Neuronal stem cell (in vitro differentiated cells): ENCODE measurements at regions not wholly inside any gene's neighbourhood (a gene's known extent, or its start where the extent isn't known, plus 50 kb on each side); places are given as distances from the start of the nearest gene placed in this dataset.

Experiments used
- DNase-seq: peaks from one replicate; pipeline ENCODE4 v3.0.0-alpha.2; 2013; ENCODE audit warnings: low spot score
- H2AFZ ChIP-seq: one replicate; pipeline ENCODE4 v1.6.1; 2013; ENCODE audit warnings: mild to moderate bottlenecking, low read length, inconsistent platforms
- H2AK5ac ChIP-seq: 2 replicates; pipeline ENCODE4 v1.6.1; 2013; ENCODE audit warnings: low read depth, mild to moderate bottlenecking, inconsistent platforms, low read length, moderate library complexity, mixed read lengths
- H2BK120ac ChIP-seq: 2 replicates; pipeline ENCODE4 v1.6.1; 2013; ENCODE audit warnings: low read depth, mild to moderate bottlenecking, inconsistent platforms, low read length, moderate library complexity, mixed read lengths
- H2BK12ac ChIP-seq: one replicate; pipeline ENCODE4 v1.6.1; 2013; ENCODE audit warnings: low read length, inconsistent platforms
- H2BK15ac ChIP-seq: 2 replicates; pipeline ENCODE4 v1.6.1; 2013; ENCODE audit warnings: mild to moderate bottlenecking, low read length, inconsistent platforms, mixed read lengths
- H2BK5ac ChIP-seq: one replicate; pipeline ENCODE4 v1.6.1; 2013; ENCODE audit warnings: inconsistent platforms, mild to moderate bottlenecking, low read length, moderate library complexity
- H3K14ac ChIP-seq: one replicate; pipeline ENCODE4 v1.6.1; 2013; ENCODE audit warnings: low read length, inconsistent platforms
- H3K18ac ChIP-seq: 2 replicates; pipeline ENCODE4 v1.6.1; 2013; ENCODE audit warnings: low read length, inconsistent platforms
- H3K23ac ChIP-seq: 2 replicates; pipeline ENCODE4 v1.6.1; 2013; ENCODE audit warnings: low read depth, mild to moderate bottlenecking, mixed read lengths, low read length, inconsistent platforms; ENCODE audit not compliant: poor library complexity
- H3K27ac ChIP-seq: replicated peaks from 3 replicates; pipeline ENCODE4 v1.5.1; 2013; ENCODE audit warnings: low read length, inconsistent platforms
- H3K27me3 ChIP-seq, 3 experiments: 2 replicates each; pipeline ENCODE4 v1.6.1; 2013; ENCODE audit warnings: low read length in 3 of 3, mild to moderate bottlenecking in 2 of 3, inconsistent platforms in 1 of 3, low read depth in 1 of 3, mixed read lengths in 1 of 3, moderate library complexity in 1 of 3; ENCODE audit not compliant: control insufficient read depth in 3 of 3, insufficient read depth in 3 of 3
- H3K36me3 ChIP-seq, 2 donors: replicated peaks in 1 of 2; 2 replicates each; pipeline ENCODE4 v1.6.1; 2013; ENCODE audit warnings: low read length in 2 of 2; ENCODE audit not compliant: control insufficient read depth in 2 of 2, insufficient read depth in 2 of 2
- H3K4ac ChIP-seq: 2 replicates; pipeline ENCODE4 v1.6.1; 2013; ENCODE audit warnings: inconsistent platforms, mild to moderate bottlenecking, low read length, moderate library complexity
- H3K4me1 ChIP-seq, 2 donors: 1 replicate in 1 of 2; 2 replicates in 1 of 2; pipeline ENCODE4 v1.6.1; 2013; ENCODE audit warnings: low read length in 2 of 2, low read depth in 1 of 2; ENCODE audit not compliant: control insufficient read depth in 2 of 2, insufficient read depth in 1 of 2
- H3K4me2 ChIP-seq: one replicate; pipeline ENCODE4 v1.6.1; 2013; ENCODE audit warnings: mild to moderate bottlenecking, low read length, inconsistent platforms; ENCODE audit not compliant: insufficient read depth, poor library complexity, severe bottlenecking
- H3K4me3 ChIP-seq, 2 donors: 2 replicates each; pipeline ENCODE4 v1.5.1; 2013; ENCODE audit warnings: low read length in 2 of 2, mild to moderate bottlenecking in 2 of 2, inconsistent platforms in 1 of 2, moderate library complexity in 1 of 2
- H3K79me1 ChIP-seq: one replicate; pipeline ENCODE4 v1.6.1; 2013; ENCODE audit warnings: low read depth, mild to moderate bottlenecking, inconsistent platforms, low read length, moderate library complexity
- H3K9ac ChIP-seq: one replicate; pipeline ENCODE4 v1.6.1; 2013; ENCODE audit warnings: mild to moderate bottlenecking, low read depth, low read length, inconsistent platforms; ENCODE audit not compliant: poor library complexity
- H3K9me3 ChIP-seq, 2 donors: replicated peaks in 1 of 2; 2 replicates each; pipeline versions ENCODE3 to v1.6.1; 2013; ENCODE audit warnings: low read length in 2 of 2, mild to moderate bottlenecking in 2 of 2, inconsistent platforms in 1 of 2, low read depth in 1 of 2, mixed read lengths in 1 of 2, moderate library complexity in 1 of 2; ENCODE audit not compliant: control insufficient read depth in 2 of 2, insufficient read depth in 1 of 2
- H4K8ac ChIP-seq: one replicate; pipeline ENCODE4 v1.6.1; 2013; ENCODE audit warnings: low read depth, mild to moderate bottlenecking, inconsistent platforms, low read length, moderate library complexity
- H4K91ac ChIP-seq: one replicate; pipeline ENCODE4 v1.6.1; 2013; ENCODE audit warnings: low read length, low read depth, mild to moderate bottlenecking, inconsistent platforms; ENCODE audit not compliant: poor library complexity
- WGBS, 2 donors: extraction: QIAGEN DNeasy Blood & Tissue Kit; methylation state at CpG; one replicate each; pipeline ENCODE4 v1.1.7; 2013; ENCODE audit warnings: missing lambda C conversion rate in 2 of 2, mixed read lengths in 1 of 2; ENCODE audit not compliant: insufficient read length in 2 of 2, insufficient replicate concordance in 1 of 2; ENCODE audit errors: extremely low coverage in 2 of 2; 5-methylcytosine and 5-hydroxymethylcytosine counted together

- Histone ChIP-seq H3K27me3 (no peaks in the 10 kb centered on the region), H2BK12ac (no peak overlapping the region), H4K8ac (no peak overlapping the region), H3K9ac (no peak overlapping the region), H3K4me3 (no peak overlapping the region), H2BK15ac (no peak overlapping the region), H3K9me3 (no peaks in the 10 kb centered on the region), H3K18ac (no peak overlapping the region), H2BK5ac (no peak overlapping the region), H4K91ac (no peak overlapping the region), H3K23ac (no peak overlapping the region), H3K4ac (no peak overlapping the region), H3K4me2 (no peak overlapping the region), H3K4me1 (no peaks in the 10 kb centered on the region), H3K36me3 (no peaks in the 10 kb centered on the region), H3K27ac (no peak overlapping the region), H3K14ac (no peak overlapping the region), H3K79me1 (no peaks in the 10 kb centered on the region), H2AK5ac (no peak overlapping the region), H2BK120ac (no peak overlapping the region), H2AFZ (no peak overlapping the region)
- no peak for DNase-seq
- no CpG with 5 or more reads among the region's 2 CpGs for WGBS, 2 donors
Measured at GRCh38 chr7:32145911-32146310, 75.7 kb upstream of the PDE1C start.

- H2BK15ac ChIP-seq = no peak overlapping the region
- no peak overlapping the region for H2BK12ac ChIP-seq
- H3K27ac ChIP-seq = no peak overlapping the region
- DNase-seq = no peak
- no peak overlapping the region for H2BK5ac ChIP-seq
- no peak overlapping the region for H3K23ac ChIP-seq
- H2AK5ac ChIP-seq = no peak overlapping the region
- no peak overlapping the region for H3K4me2 ChIP-seq
- no peak overlapping the region for H4K8ac ChIP-seq
- no peak overlapping the region for H4K91ac ChIP-seq
- no peak overlapping the region for H3K9ac ChIP-seq
- H3K27me3 ChIP-seq = no peaks in the 10 kb centered on the region
- no peak overlapping the region for H2BK120ac ChIP-seq
- H3K36me3 ChIP-seq = no peaks in the 10 kb centered on the region
- H2AFZ ChIP-seq = no peak overlapping the region
- no peak overlapping the region for H3K14ac ChIP-seq
- no peak overlapping the region for H3K4ac ChIP-seq
- WGBS, 2 donors = no CpG with 5 or more reads among the region's 4 CpGs
- H3K79me1 ChIP-seq = no peaks in the 10 kb centered on the region
- no peaks in the 10 kb centered on the region for H3K4me1 ChIP-seq
- no peaks in the 10 kb centered on the region for H3K9me3 ChIP-seq
- no peak overlapping the region for H3K4me3 ChIP-seq
- no peak overlapping the region for H3K18ac ChIP-seq
Measured at GRCh38 chr7:32144676-32145075, 74.5 kb upstream of the PDE1C start.

GRCh38 chr7:32143301-32143700 lies 73.1 kb upstream of the PDE1C start:
- Histone ChIP-seq H3K14ac (no peak overlapping the region), H3K4me2 (no peak overlapping the region), H3K9ac (no peak overlapping the region), H3K23ac (no peak overlapping the region), H3K4me3 (no peak overlapping the region), H2BK15ac (no peak overlapping the region), H4K91ac (no peak overlapping the region), H4K8ac (no peak overlapping the region), H3K9me3 (no peaks in the 10 kb centered on the region), H3K4me1 (no peaks in the 10 kb centered on the region), H2AFZ (no peak overlapping the region), H3K4ac (no peak overlapping the region), H2BK5ac (no peak overlapping the region), H3K79me1 (no peaks in the 10 kb centered on the region), H2BK120ac (no peak overlapping the region), H2BK12ac (no peak overlapping the region), H3K18ac (no peak overlapping the region), H3K27ac (no peak overlapping the region), H2AK5ac (no peak overlapping the region), H3K36me3 (no peaks in the 10 kb centered on the region), H3K27me3 (no peaks in the 10 kb centered on the region)
- no CpG with 5 or more reads among the region's 6 CpGs for WGBS, 2 donors
- no peak for DNase-seq

GRCh38 chr7:32142649-32143048 lies 72.4 kb upstream of the PDE1C start:
- no CpG with 5 or more reads among the region's 3 CpGs for WGBS, 2 donors
- H3K9me3 ChIP-seq = no peaks in the 10 kb centered on the region
- DNase-seq = no peak

More at GRCh38 chr7:32142649-32143048, 72.4 kb upstream of the PDE1C start:
- no peak overlapping the region for H3K23ac ChIP-seq
- no peak overlapping the region for H3K9ac ChIP-seq
- no peaks in the 10 kb centered on the region for H3K4me1 ChIP-seq
- no peak overlapping the region for H2BK12ac ChIP-seq
- no peak overlapping the region for H2BK120ac ChIP-seq
- H3K18ac ChIP-seq = no peak overlapping the region
- H2BK5ac ChIP-seq = no peak overlapping the region
- H3K36me3 ChIP-seq = no peaks in the 10 kb centered on the region
- H3K27me3 ChIP-seq = no peaks in the 10 kb centered on the region
- no peak overlapping the region for H2AFZ ChIP-seq
- no peak overlapping the region for H3K4ac ChIP-seq
- H2BK15ac ChIP-seq = no peak overlapping the region
- no peak overlapping the region for H3K4me3 ChIP-seq
- no peaks in the 10 kb centered on the region for H3K79me1 ChIP-seq
- H3K14ac ChIP-seq = no peak overlapping the region
- H4K91ac ChIP-seq = no peak overlapping the region
- no peak overlapping the region for H2AK5ac ChIP-seq
- H4K8ac ChIP-seq = no peak overlapping the region
- no peak overlapping the region for H3K27ac ChIP-seq
- H3K4me2 ChIP-seq = no peak overlapping the region
